ENCODE measurements at regions not wholly inside any gene's neighbourhood (a gene's known extent, or its start where the extent isn't known, plus 50 kb on each side); places are given as distances from the start of the nearest gene placed in this dataset.

- Histone ChIP-seq H3K27ac (ENCODE audit: low read depth, low read length, severe bottlenecking) (no peak overlapping the region), H3K4me1 (ENCODE audit: control insufficient read depth, insufficient read depth, low read length, poor library complexity, severe bottlenecking) (no peaks in the 10 kb centered on the region), H3K9me3 (ENCODE audit: control insufficient read depth, low read length) (peaks cover 9% of the 10 kb centered on the region), H3K36me3 (ENCODE audit: control insufficient read depth, insufficient read depth, low read length) (no peaks in the 10 kb centered on the region), H3K4me3 (ENCODE audit: extremely low read depth, insufficient read depth, low read length, poor library complexity, severe bottlenecking) (no peak overlapping the region)
- WGBS, 2 experiments (ENCODE audit: insufficient coverage in 2 of 2) = 86 to 100% methylated on average over 1 of the region's 1 CpG
Observed at GRCh38 chr1:229817936-229818335, 191.9 kb downstream of the URB2 start.

- Histone ChIP-seq H3K36me3 (ENCODE audit: control insufficient read depth, insufficient read depth, low read length) (no peaks in the 10 kb centered on the region), H3K27ac (ENCODE audit: low read depth, low read length, severe bottlenecking) (no peak overlapping the region), H3K9me3 (ENCODE audit: control insufficient read depth, low read length) (peaks cover 9% of the 10 kb centered on the region), H3K4me1 (ENCODE audit: control insufficient read depth, insufficient read depth, low read length, poor library complexity, severe bottlenecking) (no peaks in the 10 kb centered on the region), H3K4me3 (ENCODE audit: extremely low read depth, insufficient read depth, low read length, poor library complexity, severe bottlenecking) (no peak overlapping the region)
- no CpG with 5 or more reads among the region's 1 CpG for WGBS, 2 experiments (ENCODE audit: insufficient coverage in 2 of 2)
Observed at GRCh38 chr1:229819091-229819490, 193.0 kb downstream of the URB2 start.

GRCh38 chr1:229822026-229822425 is 196.0 kb downstream of the URB2 start:
- peaks cover 9% of the 10 kb centered on the region for H3K9me3 ChIP-seq (ENCODE audit: control insufficient read depth, low read length)
- no peak overlapping the region for H3K27ac ChIP-seq (ENCODE audit: low read depth, low read length, severe bottlenecking)
- H3K36me3 ChIP-seq (ENCODE audit: control insufficient read depth, insufficient read depth, low read length) = no peaks in the 10 kb centered on the region
- no peaks in the 10 kb centered on the region for H3K4me1 ChIP-seq (ENCODE audit: control insufficient read depth, insufficient read depth, low read length, poor library complexity, severe bottlenecking)
- no peak overlapping the region for H3K4me3 ChIP-seq (ENCODE audit: extremely low read depth, insufficient read depth, low read length, poor library complexity, severe bottlenecking)
- 70 to 100% methylated on average over 1 to 2 of the region's 4 CpGs for WGBS, 2 experiments (ENCODE audit: insufficient coverage in 2 of 2)

GRCh38 chr1:229825042-229825441 is 199.0 kb downstream of the URB2 start:
- H3K9me3 ChIP-seq (ENCODE audit: control insufficient read depth, low read length) = no peaks in the 10 kb centered on the region
- H3K4me1 ChIP-seq (ENCODE audit: control insufficient read depth, insufficient read depth, low read length, poor library complexity, severe bottlenecking) = no peaks in the 10 kb centered on the region
- no peak overlapping the region for H3K27ac ChIP-seq (ENCODE audit: low read depth, low read length, severe bottlenecking)
- 100% methylated on average over 1 of the region's 2 CpGs; no CpG with 5 or more reads in 1 of the 2 experiments for WGBS, 2 experiments (ENCODE audit: insufficient coverage in 2 of 2)
- H3K4me3 ChIP-seq (ENCODE audit: extremely low read depth, insufficient read depth, low read length, poor library complexity, severe bottlenecking) = no peak overlapping the region
- no peaks in the 10 kb centered on the region for H3K36me3 ChIP-seq (ENCODE audit: control insufficient read depth, insufficient read depth, low read length)

- Histone ChIP-seq H3K36me3 (ENCODE audit: control insufficient read depth, insufficient read depth, low read length) (no peaks in the 10 kb centered on the region), H3K4me3 (ENCODE audit: extremely low read depth, insufficient read depth, low read length, poor library complexity, severe bottlenecking) (no peak overlapping the region), H3K27ac (ENCODE audit: low read depth, low read length, severe bottlenecking) (no peak overlapping the region), H3K4me1 (ENCODE audit: control insufficient read depth, insufficient read depth, low read length, poor library complexity, severe bottlenecking) (no peaks in the 10 kb centered on the region), H3K9me3 (ENCODE audit: control insufficient read depth, low read length) (no peaks in the 10 kb centered on the region)
- 83% methylated on average over 1 of the region's 2 CpGs; no CpG with 5 or more reads in 1 of the 2 experiments for WGBS, 2 experiments (ENCODE audit: insufficient coverage in 2 of 2)
Observed at GRCh38 chr1:229828461-229828860, 202.4 kb downstream of the URB2 start.

GRCh38 chr1:229832695-229833094 is 206.6 kb downstream of the URB2 start:
- Histone ChIP-seq H3K4me3 (ENCODE audit: extremely low read depth, insufficient read depth, low read length, poor library complexity, severe bottlenecking) (no peak overlapping the region), H3K27ac (ENCODE audit: low read depth, low read length, severe bottlenecking) (no peak overlapping the region), H3K36me3 (ENCODE audit: control insufficient read depth, insufficient read depth, low read length) (no peaks in the 10 kb centered on the region), H3K4me1 (ENCODE audit: control insufficient read depth, insufficient read depth, low read length, poor library complexity, severe bottlenecking) (no peaks in the 10 kb centered on the region), H3K9me3 (ENCODE audit: control insufficient read depth, low read length) (no peaks in the 10 kb centered on the region)
- 90 to 100% methylated on average over 2 to 3 of the region's 3 CpGs for WGBS, 2 experiments (ENCODE audit: insufficient coverage in 2 of 2)

GRCh38 chr1:229834230-229834629 is 208.2 kb downstream of the URB2 start:
- 81 to 84% methylated on average over 5 to 6 of the region's 6 CpGs for WGBS, 2 experiments (ENCODE audit: insufficient coverage in 2 of 2)
- Histone ChIP-seq H3K4me1 (ENCODE audit: control insufficient read depth, insufficient read depth, low read length, poor library complexity, severe bottlenecking) (no peaks in the 10 kb centered on the region), H3K27ac (ENCODE audit: low read depth, low read length, severe bottlenecking) (no peak overlapping the region), H3K4me3 (ENCODE audit: extremely low read depth, insufficient read depth, low read length, poor library complexity, severe bottlenecking) (no peak overlapping the region), H3K36me3 (ENCODE audit: control insufficient read depth, insufficient read depth, low read length) (no peaks in the 10 kb centered on the region), H3K9me3 (ENCODE audit: control insufficient read depth, low read length) (no peaks in the 10 kb centered on the region)

- 100% methylated on average over 1 of the region's 5 CpGs; no CpG with 5 or more reads in 1 of the 2 experiments for WGBS, 2 experiments (ENCODE audit: insufficient coverage in 2 of 2)
- Histone ChIP-seq H3K9me3 (ENCODE audit: control insufficient read depth, low read length) (no peaks in the 10 kb centered on the region), H3K27ac (ENCODE audit: low read depth, low read length, severe bottlenecking) (no peak overlapping the region)
Observed at GRCh38 chr1:229835226-229835625, 209.2 kb downstream of the URB2 start.

GRCh38 chr1:229836324-229836723 is 210.3 kb downstream of the URB2 start:
- 88 to 89% methylated on average over 8 of the region's 9 CpGs for WGBS, 2 experiments (ENCODE audit: insufficient coverage in 2 of 2)
- H3K4me3 ChIP-seq (ENCODE audit: extremely low read depth, insufficient read depth, low read length, poor library complexity, severe bottlenecking) = no peak overlapping the region
- no peaks in the 10 kb centered on the region for H3K9me3 ChIP-seq (ENCODE audit: control insufficient read depth, low read length)
- no peaks in the 10 kb centered on the region for H3K4me1 ChIP-seq (ENCODE audit: control insufficient read depth, insufficient read depth, low read length, poor library complexity, severe bottlenecking)
- no peaks in the 10 kb centered on the region for H3K36me3 ChIP-seq (ENCODE audit: control insufficient read depth, insufficient read depth, low read length)
- H3K27ac ChIP-seq (ENCODE audit: low read depth, low read length, severe bottlenecking) = no peak overlapping the region

More at GRCh38 chr1:229835226-229835625, 209.2 kb downstream of the URB2 start:
- Histone ChIP-seq H3K36me3 (ENCODE audit: control insufficient read depth, insufficient read depth, low read length) (no peaks in the 10 kb centered on the region), H3K4me1 (ENCODE audit: control insufficient read depth, insufficient read depth, low read length, poor library complexity, severe bottlenecking) (no peaks in the 10 kb centered on the region), H3K4me3 (ENCODE audit: extremely low read depth, insufficient read depth, low read length, poor library complexity, severe bottlenecking) (no peak overlapping the region)

GRCh38 chr1:229838204-229838603 is 212.2 kb downstream of the URB2 start:
- Histone ChIP-seq H3K36me3 (ENCODE audit: control insufficient read depth, insufficient read depth, low read length) (no peaks in the 10 kb centered on the region), H3K9me3 (ENCODE audit: control insufficient read depth, low read length) (no peaks in the 10 kb centered on the region), H3K4me1 (ENCODE audit: control insufficient read depth, insufficient read depth, low read length, poor library complexity, severe bottlenecking) (no peaks in the 10 kb centered on the region), H3K27ac (ENCODE audit: low read depth, low read length, severe bottlenecking) (no peak overlapping the region), H3K4me3 (ENCODE audit: extremely low read depth, insufficient read depth, low read length, poor library complexity, severe bottlenecking) (no peak overlapping the region)
- 98% methylated on average over 6 of the region's 7 CpGs for WGBS, 2 experiments (ENCODE audit: insufficient coverage in 2 of 2)

GRCh38 chr1:229839800-229840199 is 213.8 kb downstream of the URB2 start:
- WGBS, 2 experiments (ENCODE audit: insufficient coverage in 2 of 2) = no CpG with 5 or more reads among the region's 3 CpGs
- no peaks in the 10 kb centered on the region for H3K9me3 ChIP-seq (ENCODE audit: control insufficient read depth, low read length)
- H3K4me1 ChIP-seq (ENCODE audit: control insufficient read depth, insufficient read depth, low read length, poor library complexity, severe bottlenecking) = no peaks in the 10 kb centered on the region
- H3K36me3 ChIP-seq (ENCODE audit: control insufficient read depth, insufficient read depth, low read length) = no peaks in the 10 kb centered on the region
- H3K27ac ChIP-seq (ENCODE audit: low read depth, low read length, severe bottlenecking) = no peak overlapping the region
- H3K4me3 ChIP-seq (ENCODE audit: extremely low read depth, insufficient read depth, low read length, poor library complexity, severe bottlenecking) = no peak overlapping the region

Measured in mesodermal cell (in vitro differentiated cells).